ENCODE measurements at regions not wholly inside any gene's neighbourhood (a gene's known extent, or its start where the extent isn't known, plus 50 kb on each side); places are given as distances from the start of the nearest gene placed in this dataset.
"Not testable (repeated sequence)": the region's sequence is repeated elsewhere in the genome, so short reads cannot be mapped to it uniquely, and the experiment has no call there.

- DNase-seq = no peak
Observed at GRCh38 chr4:82247171-82247570, 126.6 kb downstream of the HNRNPD start.

GRCh38 chr4:82241534-82241933, 132.3 kb downstream of the HNRNPD start:
- DNase-seq = no peak

GRCh38 chr4:82240410-82240809, 133.4 kb downstream of the HNRNPD start:
- no peak for DNase-seq

GRCh38 chr4:82237142-82237541, 136.6 kb downstream of the HNRNPD start:
- DNase-seq = not testable (repeated sequence)

GRCh38 chr4:82235346-82235745, 138.4 kb downstream of the HNRNPD start:
- no peak for DNase-seq

GRCh38 chr4:82232891-82233290, 140.9 kb downstream of the HNRNPD start:
- no peak for DNase-seq

- no peak for DNase-seq
Observed at GRCh38 chr4:82231806-82232205, 142.0 kb downstream of the HNRNPD start.

GRCh38 chr4:82230306-82230705, 143.5 kb downstream of the HNRNPD start:
- no peak for DNase-seq

- no peak for DNase-seq
Observed at GRCh38 chr4:82225030-82225429, 148.8 kb downstream of the HNRNPD start.

GRCh38 chr4:82223715-82224114, 150.1 kb downstream of the HNRNPD start:
- DNase-seq = no peak

- no peak for DNase-seq
Observed at GRCh38 chr4:82219346-82219745, 154.4 kb downstream of the HNRNPD start.

- no peak for DNase-seq
Observed at GRCh38 chr4:82217986-82218715, 155.6 kb downstream of the HNRNPD start.

- no peak for DNase-seq
Observed at GRCh38 chr4:82216219-82216618, 157.6 kb downstream of the HNRNPD start.

GRCh38 chr4:82215800-82216199, 158.0 kb downstream of the HNRNPD start:
- DNase-seq = no peak

- DNase-seq = no peak
Observed at GRCh38 chr4:82215039-82215438, 158.8 kb downstream of the HNRNPD start.

- no peak for DNase-seq
Observed at GRCh38 chr4:82213485-82214417, 160.0 kb downstream of the HNRNPD start.

GRCh38 chr4:82201805-82202641, 171.8 kb downstream of the HNRNPD start:
- peak; percentile 33 for DNase-seq

- no peak for DNase-seq
Observed at GRCh38 chr4:82201303-82201702, 172.5 kb downstream of the HNRNPD start.

- DNase-seq = no peak
Observed at GRCh38 chr4:82200046-82200445, 173.7 kb downstream of the HNRNPD start.

- DNase-seq = no peak
Observed at GRCh38 chr4:82194329-82194728, 179.5 kb downstream of the HNRNPD start.

- DNase-seq = no peak
Observed at GRCh38 chr4:82192017-82192673, 181.6 kb downstream of the HNRNPD start.

- DNase-seq = no peak
Observed at GRCh38 chr4:82181789-82182188, 192.0 kb downstream of the HNRNPD start.

GRCh38 chr4:82172186-82172585, 201.6 kb downstream of the HNRNPD start:
- no peak for DNase-seq
